T-helper 1 cell treated with Interleukin-12 subunit alpha and Interleukin-12 subunit beta and Interleukin-4 antibody, amounts not matched to agents 30 ng/mL and 1 ng/mL, for 36 hours (primary cell): ENCODE measurements at regions not wholly inside any gene's neighbourhood (a gene's known extent, or its start where the extent isn't known, plus 50 kb on each side); places are given as distances from the start of the nearest gene placed in this dataset.

Experiments
- intact Hi-C: fragments of 100-400 bp; cut with micrococcal nuclease; formaldehyde crosslinking; loops from one replicate; pipeline ENCODE4 v1.15.1; 2024

DNA sequence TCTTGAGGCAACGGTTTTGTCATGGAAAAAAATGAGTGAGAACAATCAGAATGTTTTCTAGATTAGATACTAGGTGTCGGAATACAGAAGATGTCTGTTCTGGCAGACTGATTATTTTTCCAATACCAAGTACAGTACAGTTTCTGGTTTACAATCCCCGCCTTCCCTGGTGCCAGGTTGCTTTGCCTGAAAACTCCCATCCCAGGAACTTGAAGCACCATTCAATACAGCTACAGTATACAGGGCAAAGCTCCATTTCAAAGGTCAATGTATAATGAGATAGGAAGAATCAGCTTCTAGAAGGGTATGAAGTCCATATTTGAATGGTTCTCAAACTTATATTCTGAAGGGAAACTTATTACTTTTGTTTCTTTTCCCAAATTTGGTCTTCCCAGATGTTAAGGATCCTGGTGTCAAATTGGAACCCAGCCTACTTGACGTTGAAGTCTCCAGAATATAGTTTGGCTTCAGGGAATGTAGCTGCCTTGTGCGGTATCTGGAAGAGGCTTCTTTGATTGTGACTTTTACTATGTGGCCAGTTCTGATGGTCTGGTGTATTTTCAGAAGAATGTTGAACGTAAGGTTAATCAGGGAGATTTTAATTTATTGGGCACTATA, 238.0 kb upstream of the ATP2B1 start:
- intact Hi-C loops, result no loop called here

DNA sequence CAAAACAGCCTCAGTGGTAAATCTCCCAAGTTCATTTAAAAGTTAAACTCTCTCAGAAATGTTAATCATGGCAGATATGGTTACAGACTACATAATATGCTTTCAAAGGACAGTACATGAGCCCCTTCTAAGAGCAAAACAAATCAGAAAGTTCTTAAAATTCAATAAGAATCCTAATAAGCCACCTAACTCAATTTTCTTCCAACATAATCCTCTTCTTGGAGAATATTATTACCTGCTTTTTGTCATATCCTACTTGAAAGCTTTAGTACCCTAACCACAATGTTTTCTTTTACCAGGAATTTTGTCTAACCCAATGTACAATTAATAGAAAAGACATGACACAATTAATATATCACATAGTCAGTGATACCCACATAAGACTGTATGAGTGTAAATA, 236.5 kb upstream of the ATP2B1 start:
- intact Hi-C loops, result no loop called here

GRCh38 chr12:89943463-89943862, 234.8 kb upstream of the ATP2B1 start:
- intact Hi-C loops, result no loop called here

DNA sequence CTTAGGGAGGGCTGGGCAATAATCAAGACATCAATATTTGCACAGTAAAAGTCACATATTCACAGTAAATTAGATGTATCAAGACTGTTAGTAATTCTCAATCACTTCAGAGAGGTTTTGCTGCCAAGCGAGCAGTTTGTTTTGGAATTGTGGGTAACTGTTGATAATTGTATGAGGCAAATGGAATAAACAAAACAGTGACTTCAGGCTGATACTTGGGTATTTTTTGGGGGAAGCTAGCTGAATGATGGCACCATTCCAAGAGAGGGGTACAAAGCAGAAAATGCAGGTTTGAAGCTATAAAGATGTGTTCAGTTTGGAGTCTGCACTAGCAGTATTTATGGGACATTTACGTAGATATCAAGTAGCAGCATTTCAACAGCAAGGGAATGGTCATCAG, 232.8 kb upstream of the ATP2B1 start:
- intact Hi-C loops, result no loop called here

- intact Hi-C loops, result no loop called here
These were observed 231.0 kb upstream of the ATP2B1 start for GRCh38 chr12:89939522-89940215.

GRCh38 chr12:89936631-89937030, 228.0 kb upstream of the ATP2B1 start:
- intact Hi-C loops, result no loop called here

- intact Hi-C loops, result no loop called here
These were observed 227.2 kb upstream of the ATP2B1 start for GRCh38 chr12:89935850-89936249.

DNA sequence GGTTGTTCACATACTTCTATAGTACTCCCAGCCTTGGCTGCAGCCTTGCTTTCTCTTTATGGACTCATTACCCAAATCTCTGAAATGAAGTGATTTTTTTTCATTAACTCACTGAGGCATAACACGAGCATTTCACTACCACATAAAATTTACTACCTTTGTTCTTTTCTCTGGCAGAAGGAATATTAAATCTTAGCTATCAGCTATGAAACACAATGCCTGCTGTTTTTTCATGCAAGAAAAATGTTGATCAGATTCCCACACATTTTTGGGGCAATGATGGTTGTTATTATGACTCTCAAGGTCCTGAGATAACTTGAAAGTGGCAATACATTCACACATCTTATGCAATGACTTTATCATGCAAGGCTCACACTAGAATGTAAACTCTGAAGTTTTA, 225.3 kb upstream of the ATP2B1 start:
- intact Hi-C loops, result no loop called here

- intact Hi-C loops, result no loop called here
These were observed 224.3 kb upstream of the ATP2B1 start for GRCh38 chr12:89932954-89933353.

DNA sequence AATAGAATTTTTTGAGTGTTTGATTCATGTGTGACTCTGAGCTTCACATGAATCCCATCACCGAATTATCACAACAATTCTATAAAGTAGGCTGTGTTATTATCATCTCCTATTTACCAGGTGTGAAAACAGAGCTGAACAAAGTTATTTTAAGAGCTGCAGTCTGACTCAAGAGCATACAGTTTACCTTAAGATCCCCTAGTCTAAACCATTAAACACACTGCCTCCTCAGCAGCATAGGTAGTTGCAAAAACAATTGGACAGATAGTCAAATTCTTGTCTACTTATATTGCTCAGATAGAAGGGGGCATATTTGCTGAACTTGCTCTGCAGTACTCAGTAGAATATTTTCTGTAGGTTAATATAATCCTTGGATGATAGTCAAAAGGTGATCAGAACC, 219.8 kb upstream of the ATP2B1 start:
- intact Hi-C loops, result no loop called here

DNA sequence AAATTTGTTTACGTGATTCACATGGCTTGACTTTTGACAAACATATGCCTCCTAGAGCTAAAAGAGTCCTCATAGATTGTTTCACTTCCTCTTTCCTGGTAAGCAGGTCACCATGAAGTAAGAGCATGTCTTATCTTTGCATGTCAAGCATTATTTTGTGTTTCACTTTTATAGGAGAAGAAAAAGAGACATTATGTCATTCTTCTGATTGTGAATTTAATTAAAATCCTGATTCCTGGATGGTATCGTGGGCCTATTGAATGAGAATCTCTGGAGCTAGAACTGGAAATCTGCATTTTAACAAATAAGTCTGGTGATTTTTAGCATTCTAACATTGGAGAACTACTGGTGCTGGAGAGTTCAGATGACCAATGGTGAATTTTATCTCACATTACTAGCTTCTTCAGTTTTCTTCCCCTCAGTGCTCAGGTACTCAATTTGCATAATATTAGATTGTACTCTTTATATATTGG, 218.6 kb upstream of the ATP2B1 start:
- intact Hi-C loops, result no loop called here

- intact Hi-C loops, result no loop called here
These were observed 215.6 kb upstream of the ATP2B1 start for GRCh38 chr12:89924191-89924590.

- intact Hi-C loops, result no loop called here
These were observed 214.5 kb upstream of the ATP2B1 start for GRCh38 chr12:89923091-89923490.

- intact Hi-C loops, result no loop called here
These were observed 212.2 kb upstream of the ATP2B1 start for GRCh38 chr12:89920866-89921265.

DNA sequence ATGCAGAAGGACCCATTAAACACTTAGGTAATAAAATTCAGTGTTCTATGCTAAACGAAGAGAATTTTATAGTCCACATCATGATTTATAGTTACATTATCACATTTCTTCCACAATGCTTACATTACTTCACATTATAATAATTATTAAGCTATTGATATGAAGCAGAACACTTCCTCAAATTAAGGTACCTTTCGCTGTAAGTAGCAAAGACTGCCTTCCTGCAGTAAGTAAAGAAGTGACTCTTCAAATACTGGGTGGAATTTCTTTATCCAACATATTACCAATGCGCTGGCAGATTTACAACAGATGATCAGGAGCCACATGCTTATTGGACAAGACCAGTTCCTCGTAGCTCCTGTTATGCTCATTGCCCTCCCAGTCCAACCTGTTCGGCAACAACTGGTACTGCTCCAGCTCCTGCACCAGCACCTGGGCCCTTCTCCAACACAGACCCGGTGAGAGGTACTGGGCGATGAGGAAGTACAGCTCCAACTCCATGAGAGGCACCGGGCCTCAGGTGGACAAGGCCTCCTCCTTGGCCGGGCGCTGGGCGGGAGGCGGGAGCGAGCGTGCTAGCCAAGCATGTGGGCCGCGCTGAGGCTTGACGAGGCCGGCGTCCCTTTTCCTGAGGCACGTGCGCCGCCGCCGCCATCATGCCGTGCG, 210.7 kb upstream of the ATP2B1 start:
- intact Hi-C loops, result no loop called here

- intact Hi-C loops, result no loop called here
These were observed 209.7 kb upstream of the ATP2B1 start for GRCh38 chr12:89918172-89918846.

DNA sequence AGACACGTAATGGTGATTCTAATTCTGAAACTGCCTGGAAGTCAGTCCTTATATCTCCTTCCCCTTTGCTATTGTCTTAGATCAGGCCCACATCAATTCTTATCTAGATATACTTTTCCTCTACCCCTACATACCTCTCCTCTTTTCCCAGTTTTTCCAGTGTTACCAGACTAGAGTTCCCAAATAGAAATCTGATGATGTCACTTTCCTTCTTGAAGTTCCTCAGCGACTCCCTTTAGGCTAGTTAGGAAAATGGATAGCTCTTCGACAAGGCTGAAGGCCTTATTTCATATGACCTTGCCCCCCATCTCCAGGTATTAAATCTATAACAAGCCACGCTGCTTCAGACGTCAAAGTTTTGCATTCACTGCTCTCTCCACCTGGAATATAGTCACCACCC, 201.1 kb upstream of the ATP2B1 start:
- intact Hi-C loops, result no loop called here

- intact Hi-C loops, result no loop called here
These were observed 199.0 kb upstream of the ATP2B1 start for GRCh38 chr12:89907659-89908058.

GRCh38 chr12:89906824-89907223, 198.2 kb upstream of the ATP2B1 start:
- intact Hi-C loops, result no loop called here

DNA sequence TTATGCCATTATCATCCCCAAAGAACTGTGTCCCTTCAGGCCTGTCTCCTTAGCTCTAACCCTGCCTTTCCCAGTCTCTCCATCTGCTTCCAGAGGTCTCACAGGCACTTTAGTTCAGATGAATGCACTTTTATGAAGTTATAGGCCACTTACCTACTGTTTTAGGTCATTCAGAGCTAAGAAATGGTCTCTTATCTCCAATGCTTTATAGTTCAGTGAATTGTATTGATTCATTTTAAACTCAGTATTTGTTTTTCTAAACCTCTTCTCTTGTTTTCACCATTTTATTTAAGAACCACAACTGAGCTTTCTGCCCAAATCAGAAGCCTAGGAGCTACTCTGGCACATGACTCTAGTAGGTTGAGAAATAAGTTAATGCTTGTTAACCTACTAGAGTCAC, 197.5 kb upstream of the ATP2B1 start:
- intact Hi-C loops, result no loop called here

- intact Hi-C loops, result no loop called here
These were observed 193.4 kb upstream of the ATP2B1 start for GRCh38 chr12:89901906-89902642.
